ENCODE measurements at regions not wholly inside any gene's neighbourhood (a gene's known extent, or its start where the extent isn't known, plus 50 kb on each side); places are given as distances from the start of the nearest gene placed in this dataset.

- H3K4me3 ChIP-seq (ENCODE audit: low read depth, low read length), result no peak overlapping the region
- DNase-seq (ENCODE audit: low read depth), result no peak
- TF ChIP-seq, protein P1, sequence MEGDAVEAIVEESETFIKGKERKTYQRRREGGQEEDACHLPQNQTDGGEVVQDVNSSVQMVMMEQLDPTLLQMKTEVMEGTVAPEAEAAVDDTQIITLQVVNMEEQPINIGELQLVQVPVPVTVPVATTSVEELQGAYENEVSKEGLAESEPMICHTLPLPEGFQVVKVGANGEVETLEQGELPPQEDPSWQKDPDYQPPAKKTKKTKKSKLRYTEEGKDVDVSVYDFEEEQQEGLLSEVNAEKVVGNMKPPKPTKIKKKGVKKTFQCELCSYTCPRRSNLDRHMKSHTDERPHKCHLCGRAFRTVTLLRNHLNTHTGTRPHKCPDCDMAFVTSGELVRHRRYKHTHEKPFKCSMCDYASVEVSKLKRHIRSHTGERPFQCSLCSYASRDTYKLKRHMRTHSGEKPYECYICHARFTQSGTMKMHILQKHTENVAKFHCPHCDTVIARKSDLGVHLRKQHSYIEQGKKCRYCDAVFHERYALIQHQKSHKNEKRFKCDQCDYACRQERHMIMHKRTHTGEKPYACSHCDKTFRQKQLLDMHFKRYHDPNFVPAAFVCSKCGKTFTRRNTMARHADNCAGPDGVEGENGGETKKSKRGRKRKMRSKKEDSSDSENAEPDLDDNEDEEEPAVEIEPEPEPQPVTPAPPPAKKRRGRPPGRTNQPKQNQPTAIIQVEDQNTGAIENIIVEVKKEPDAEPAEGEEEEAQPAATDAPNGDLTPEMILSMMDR (IDR thresholded peaks at IDR 0.05; ENCODE audit: control insufficient read depth, extremely low read depth, insufficient read depth), result no peak
These were observed 157.7 kb downstream of the CDC5L start for GRCh38 chr6:44545224-44545623.

GRCh38 chr6:44548319-44548718 lies 160.8 kb downstream of the CDC5L start:
- DNase-seq (ENCODE audit: low read depth), result no peak
- H3K4me3 ChIP-seq (ENCODE audit: low read depth, low read length), result no peak overlapping the region

GRCh38 chr6:44549516-44549915 lies 162.0 kb downstream of the CDC5L start:
- DNase-seq (ENCODE audit: low read depth), result no peak
- TF ChIP-seq, protein P1 (IDR thresholded peaks at IDR 0.05; ENCODE audit: control insufficient read depth, extremely low read depth, insufficient read depth), result no peak
- H3K4me3 ChIP-seq (ENCODE audit: low read depth, low read length), result no peak overlapping the region

More at GRCh38 chr6:44548319-44548718, 160.8 kb downstream of the CDC5L start:
- TF ChIP-seq, protein P1 (IDR thresholded peaks at IDR 0.05; ENCODE audit: control insufficient read depth, extremely low read depth, insufficient read depth), result no peak

GRCh38 chr6:44554194-44554593 lies 166.7 kb downstream of the CDC5L start:
- no peak for DNase-seq (ENCODE audit: low read depth)
- TF ChIP-seq, protein P1 (IDR thresholded peaks at IDR 0.05; ENCODE audit: control insufficient read depth, extremely low read depth, insufficient read depth), result no peak
- no peak overlapping the region for H3K4me3 ChIP-seq (ENCODE audit: low read depth, low read length)

DNA sequence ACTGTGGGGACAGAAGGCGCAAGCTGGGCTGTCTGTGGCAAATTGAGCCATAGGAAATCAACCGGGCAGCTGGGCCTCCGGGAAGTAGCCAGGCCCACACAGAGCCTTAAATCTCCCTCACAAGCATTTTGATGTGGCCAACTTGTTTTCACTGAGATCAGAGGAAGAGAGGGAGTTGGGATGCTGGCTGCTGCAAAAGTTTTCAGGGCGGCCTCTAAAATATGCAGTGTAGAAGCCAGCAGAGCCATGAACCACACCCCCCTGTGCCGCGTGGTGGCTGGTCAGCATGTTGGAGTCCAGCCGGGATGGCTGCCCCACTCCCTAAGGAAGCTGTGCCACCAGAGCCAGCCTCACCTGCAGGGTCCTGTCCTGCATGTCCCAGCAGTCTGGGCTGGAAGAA lies 167.4 kb downstream of the CDC5L start:
- TF ChIP-seq, protein P1 (IDR thresholded peaks at IDR 0.05; ENCODE audit: control insufficient read depth, extremely low read depth, insufficient read depth), result no peak
- H3K4me3 ChIP-seq (ENCODE audit: low read depth, low read length), result no peak overlapping the region
- DNase-seq (ENCODE audit: low read depth), result no peak

DNA sequence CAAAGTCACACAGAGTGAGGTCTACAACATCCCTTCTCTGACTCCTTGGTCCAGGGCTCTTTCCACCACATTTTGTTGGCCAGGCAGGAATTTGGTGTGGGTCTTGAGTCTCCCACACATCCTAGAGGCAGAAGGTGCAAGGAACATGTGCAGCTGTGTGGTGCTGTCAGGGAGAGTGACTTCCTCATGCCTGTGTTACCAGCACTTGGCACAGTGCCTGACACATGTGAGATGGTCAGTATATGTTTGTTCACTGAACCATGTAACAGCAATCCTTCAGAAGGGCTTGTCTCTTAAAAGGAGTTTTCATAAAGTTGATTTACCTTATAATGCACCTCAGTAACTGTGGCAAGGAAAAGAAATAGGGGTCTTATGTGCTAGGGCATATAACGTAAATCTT lies 168.5 kb downstream of the CDC5L start:
- TF ChIP-seq, protein P1 (IDR thresholded peaks at IDR 0.05; ENCODE audit: control insufficient read depth, extremely low read depth, insufficient read depth), result no peak
- peak; percentile 62 for DNase-seq (ENCODE audit: low read depth)
- no peak overlapping the region for H3K4me3 ChIP-seq (ENCODE audit: low read depth, low read length)

DNA sequence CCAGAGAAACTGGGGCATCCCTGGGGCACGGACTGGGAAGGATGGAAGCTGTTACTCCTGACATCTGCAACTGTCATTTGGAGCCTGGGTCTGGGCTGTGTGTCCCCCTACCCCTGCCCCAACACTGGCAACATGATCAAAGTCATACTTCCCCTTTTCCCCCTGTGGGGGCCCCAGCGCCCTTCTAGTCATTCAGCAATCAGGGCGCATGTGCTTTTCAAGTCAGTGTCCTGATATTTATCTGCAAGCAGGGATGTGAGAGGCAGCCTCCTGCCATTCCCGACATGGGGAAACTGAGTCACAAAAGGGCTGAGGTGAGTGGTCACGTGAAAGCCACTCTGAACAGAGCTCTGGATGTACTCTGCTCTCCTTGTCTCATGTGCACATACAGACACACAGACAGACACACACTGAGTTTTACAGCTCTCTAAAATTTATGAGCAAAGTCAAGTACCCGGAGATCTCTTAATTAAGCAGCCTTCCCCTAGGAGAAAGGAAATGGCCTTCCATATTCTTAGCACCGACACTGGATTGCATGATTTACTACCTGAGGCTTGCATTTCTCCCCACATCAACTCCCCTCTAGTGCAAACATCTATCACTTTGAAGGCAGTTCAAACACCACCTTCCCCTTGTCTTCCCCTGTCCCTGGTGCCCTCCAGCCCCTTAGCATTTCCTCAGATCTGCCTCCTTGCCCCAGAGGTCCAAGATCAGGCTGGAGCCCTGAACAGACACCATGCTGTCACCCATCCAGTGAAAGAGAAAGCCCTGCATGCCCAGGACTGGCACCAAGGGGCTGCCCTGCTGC lies 170.7 kb downstream of the CDC5L start:
- H3K4me3 ChIP-seq (ENCODE audit: low read depth, low read length), result no peak overlapping the region
- DNase-seq (ENCODE audit: low read depth), result no peak
- TF ChIP-seq, protein P1 (IDR thresholded peaks at IDR 0.05; ENCODE audit: control insufficient read depth, extremely low read depth, insufficient read depth), result no peak

Data from LNCaP clone FGC (cell line).